Adrenal gland (tissue), 5 donors: ENCODE measurements at regions not wholly inside any gene's neighbourhood (a gene's known extent, or its start where the extent isn't known, plus 50 kb on each side); places are given as distances from the start of the nearest gene placed in this dataset.

ENCODE experiments used
- CTCF ChIP-seq, 6 experiments: fragments of 450-650 bp in 4 of 6; fragments of 200-600 bp in 2 of 6; sonication (generic) in 1 of 6; IDR thresholded peaks; 1 replicate in 5 of 6; 2 replicates in 1 of 6; pipeline versions ENCODE4 v1.5.1 to v1.8.0; 2016 to 2021; ENCODE audit warnings: antibody characterized with exemption in 6 of 6, mild to moderate bottlenecking in 2 of 6, moderate library complexity in 1 of 6
- POLR2A ChIP-seq, 2 donors: fragments of 450-650 bp; IDR thresholded peaks; one replicate each; pipeline ENCODE4 v1.6.1; 2017; ENCODE audit warnings: antibody characterized with exemption in 2 of 2, mild to moderate bottlenecking in 2 of 2, moderate library complexity in 1 of 2
- donor health status: DM: no; HTN: no; CAD: no.

GRCh38 chr3:74309716-74310115 is 304.7 kb downstream of the CNTN3 start:
- TF ChIP-seq CTCF (IDR thresholded peaks at IDR 0.05) = no peak
- no peak for TF ChIP-seq POLR2A (IDR thresholded peaks at IDR 0.05)
